ENCODE measurements at regions not wholly inside any gene's neighbourhood (a gene's known extent, or its start where the extent isn't known, plus 50 kb on each side); places are given as distances from the start of the nearest gene placed in this dataset.

DNA sequence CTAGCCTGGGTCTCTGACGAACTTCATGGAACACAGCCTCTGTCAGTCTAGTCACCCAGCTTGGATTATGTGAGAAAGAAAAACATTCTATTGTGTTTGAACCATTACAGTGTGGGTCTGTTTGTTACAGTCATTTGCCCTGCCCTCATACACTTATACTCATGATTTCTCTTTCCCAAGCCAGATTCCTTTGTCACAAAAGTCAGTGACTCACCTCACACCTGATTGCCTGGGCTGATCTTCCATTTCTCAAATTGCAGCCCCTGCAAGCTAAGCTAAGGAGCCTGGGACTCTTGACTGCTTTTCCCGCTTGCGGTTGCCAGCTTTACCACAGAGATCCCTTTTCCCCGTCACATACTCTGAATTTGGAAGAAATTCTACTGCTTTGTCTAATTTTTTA is 395.9 kb downstream of the SAMD5 start:
- intact Hi-C loops (cut with DNase I) = no loop called here
- no peak for DNase-seq (ENCODE audit: low spot score in 2 of 2)
- Histone ChIP-seq H3K9me3 (no peaks in the 10 kb centered on the region), H3K27me3 (no peaks in the 10 kb centered on the region), H3K4me3 (no peak overlapping the region), H3K4me1 (no peaks in the 10 kb centered on the region), H3K36me3 (no peaks in the 10 kb centered on the region), H3K27ac (no peak overlapping the region)
- TF ChIP-seq, protein P1, sequence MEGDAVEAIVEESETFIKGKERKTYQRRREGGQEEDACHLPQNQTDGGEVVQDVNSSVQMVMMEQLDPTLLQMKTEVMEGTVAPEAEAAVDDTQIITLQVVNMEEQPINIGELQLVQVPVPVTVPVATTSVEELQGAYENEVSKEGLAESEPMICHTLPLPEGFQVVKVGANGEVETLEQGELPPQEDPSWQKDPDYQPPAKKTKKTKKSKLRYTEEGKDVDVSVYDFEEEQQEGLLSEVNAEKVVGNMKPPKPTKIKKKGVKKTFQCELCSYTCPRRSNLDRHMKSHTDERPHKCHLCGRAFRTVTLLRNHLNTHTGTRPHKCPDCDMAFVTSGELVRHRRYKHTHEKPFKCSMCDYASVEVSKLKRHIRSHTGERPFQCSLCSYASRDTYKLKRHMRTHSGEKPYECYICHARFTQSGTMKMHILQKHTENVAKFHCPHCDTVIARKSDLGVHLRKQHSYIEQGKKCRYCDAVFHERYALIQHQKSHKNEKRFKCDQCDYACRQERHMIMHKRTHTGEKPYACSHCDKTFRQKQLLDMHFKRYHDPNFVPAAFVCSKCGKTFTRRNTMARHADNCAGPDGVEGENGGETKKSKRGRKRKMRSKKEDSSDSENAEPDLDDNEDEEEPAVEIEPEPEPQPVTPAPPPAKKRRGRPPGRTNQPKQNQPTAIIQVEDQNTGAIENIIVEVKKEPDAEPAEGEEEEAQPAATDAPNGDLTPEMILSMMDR (IDR thresholded peaks at IDR 0.05) = no peak

GRCh38 chr6:147905711-147906110 is 397.2 kb downstream of the SAMD5 start:
- DNase-seq (ENCODE audit: low spot score in 2 of 2) = no peak

GRCh38 chr6:147906361-147906760 is 397.9 kb downstream of the SAMD5 start:
- H3K9me3 ChIP-seq = no peaks in the 10 kb centered on the region
- no peak overlapping the region for H3K27ac ChIP-seq
- H3K4me3 ChIP-seq = no peak overlapping the region
- intact Hi-C loops (cut with DNase I) = no loop called here
- no peaks in the 10 kb centered on the region for H3K36me3 ChIP-seq
- no peaks in the 10 kb centered on the region for H3K4me1 ChIP-seq
- TF ChIP-seq, protein P1 (IDR thresholded peaks at IDR 0.05) = no peak
- H3K27me3 ChIP-seq = no peaks in the 10 kb centered on the region
- DNase-seq (ENCODE audit: low spot score in 2 of 2) = no peak

More at GRCh38 chr6:147905711-147906110, 397.2 kb downstream of the SAMD5 start:
- Histone ChIP-seq H3K9me3 (no peaks in the 10 kb centered on the region), H3K27me3 (no peaks in the 10 kb centered on the region), H3K36me3 (no peaks in the 10 kb centered on the region), H3K4me1 (no peaks in the 10 kb centered on the region), H3K4me3 (no peak overlapping the region), H3K27ac (no peak overlapping the region)
- TF ChIP-seq, protein P1 (IDR thresholded peaks at IDR 0.05) = no peak
- intact Hi-C loops (cut with DNase I) = no loop called here

DNA sequence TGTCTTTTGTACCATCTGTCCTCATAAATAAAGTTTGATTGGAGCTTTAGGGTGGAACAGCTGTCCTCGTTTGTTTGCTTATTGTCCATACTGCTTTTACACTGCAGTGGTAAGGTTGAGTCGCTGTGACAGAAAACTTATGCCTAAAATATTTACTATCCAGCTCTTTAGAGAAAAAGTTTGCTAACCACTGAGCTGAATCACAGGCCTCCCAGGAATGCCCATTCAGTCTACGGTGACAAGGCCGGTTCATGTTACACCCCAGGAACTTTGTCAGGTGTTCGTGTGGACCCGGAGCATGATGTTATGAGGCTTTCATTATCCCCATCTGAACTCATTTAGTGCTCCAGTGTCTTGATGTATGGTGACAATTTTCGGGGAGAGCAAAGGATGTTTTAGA is 401.1 kb downstream of the SAMD5 start:
- Histone ChIP-seq H3K27me3 (no peaks in the 10 kb centered on the region), H3K27ac (no peak overlapping the region), H3K4me3 (no peak overlapping the region), H3K4me1 (no peaks in the 10 kb centered on the region), H3K36me3 (no peaks in the 10 kb centered on the region), H3K9me3 (no peaks in the 10 kb centered on the region)
- intact Hi-C loops (cut with DNase I) = no loop called here
- TF ChIP-seq, protein P1 (IDR thresholded peaks at IDR 0.05) = no peak
- DNase-seq (ENCODE audit: low spot score in 2 of 2) = no peak

- intact Hi-C loops (cut with DNase I) = no loop called here
- DNase-seq (ENCODE audit: low spot score in 2 of 2) = no peak
These were observed 401.8 kb downstream of the SAMD5 start for GRCh38 chr6:147910281-147910680.

More at GRCh38 chr6:147910281-147910680, 401.8 kb downstream of the SAMD5 start:
- no peaks in the 10 kb centered on the region for H3K4me1 ChIP-seq
- TF ChIP-seq, protein P1 (IDR thresholded peaks at IDR 0.05) = no peak
- H3K27ac ChIP-seq = no peak overlapping the region
- no peaks in the 10 kb centered on the region for H3K36me3 ChIP-seq
- no peaks in the 10 kb centered on the region for H3K27me3 ChIP-seq
- no peaks in the 10 kb centered on the region for H3K9me3 ChIP-seq
- H3K4me3 ChIP-seq = no peak overlapping the region

Measured in ascending aorta (tissue), 2 donors.